OCI-LY3 (cell line): ENCODE measurements at regions not wholly inside any gene's neighbourhood (a gene's known extent, or its start where the extent isn't known, plus 50 kb on each side); places are given as distances from the start of the nearest gene placed in this dataset.

Experiments
- CTCF ChIP-seq: fragments of 200-600, 300-600 bp; sonication (generic); IDR thresholded peaks from 2 replicates; pipeline ENCODE4 v1.5.1; 2014; ENCODE audit warnings: antibody characterized with exemption, low read length, low read depth
- EZH2phosphoT487 ChIP-seq: fragments of 200-600 bp; shearing (Covaris generic); IDR thresholded peaks from 2 replicates; pipeline ENCODE4 v1.6.1; 2018; ENCODE audit warnings: antibody characterized with exemption, mixed run types, low read depth

GRCh38 chr10:44473146-44473545 lies 88.2 kb upstream of the CXCL12 start:
- no peak for TF ChIP-seq CTCF
- no peak for TF ChIP-seq EZH2phosphoT487
